HepG2 (cell line): ENCODE measurements at regions not wholly inside any gene's neighbourhood (a gene's known extent, or its start where the extent isn't known, plus 50 kb on each side); places are given as distances from the start of the nearest gene placed in this dataset.

Experiments
- ATAC-seq: fragments of 200-7000 bp; cut with Tn5 transposase; 3 replicates; pipeline ENCODE4 v1.9.1; 2020; ENCODE audit warnings: mild to moderate bottlenecking, moderate library complexity
- BruUV-seq: library from RNA; stranded (reverse); fragments of 400-500 nt; replicated peaks from 2 replicates; lab custom pipeline; 2021; lab: Mats Ljungman, UMichigan
- CTCF ChIA-PET: fragments of 300-600 bp; formaldehyde crosslinking; extraction: SDS; loops from one replicate; lab custom pipeline; 2021; ENCODE audit warnings: low total read pairs, inconsistent platforms, low intra/inter-chr PET ratio; lab: Yijun Ruan, JAX
- POLR2A ChIA-PET: fragments of 350-600 bp; sonication (Branson Sonifier 250); formaldehyde crosslinking; loops from one replicate; lab custom pipeline; 2020; ENCODE audit warnings: antibody characterized with exemption, inconsistent platforms; lab: Yijun Ruan, JAX
- DNase-seq: peaks from one replicate; pipeline ENCODE4 v3.0.0-alpha.2; 2015; ENCODE audit warnings: low spot score
- FAIRE-seq: peaks from 3 replicates; lab custom pipeline; 2011; peaks lifted over from hg19 to GRCh38; lab: Jason Lieb, UNC
- H2AFZ ChIP-seq: one replicate; pipeline ENCODE4 v1.6.1; 2011; ENCODE audit warnings: low read length, inconsistent platforms
- H3K27ac ChIP-seq: fragments of 300-600 bp; 3 replicates; pipeline ENCODE4 v1.8.0; 2011; ENCODE audit warnings: mixed run types, mild to moderate bottlenecking, mixed read lengths, low read length, inconsistent platforms; ENCODE audit not compliant: insufficient read depth; ENCODE audit errors: extremely low read length
- H3K27me3 ChIP-seq, 2 experiments: fragments of 200-600 bp in 1 of 2; 2 replicates in 1 of 2; 3 replicates in 1 of 2; pipeline versions ENCODE4 v1.6.0 to v1.8.0; 2011; ENCODE audit warnings: low read length in 2 of 2, mild to moderate bottlenecking in 2 of 2, moderate library complexity in 2 of 2, inconsistent platforms in 1 of 2; ENCODE audit not compliant: insufficient read depth in 2 of 2, control insufficient read depth in 1 of 2
- H3K36me3 ChIP-seq, 2 experiments: fragments of 200-600 bp in 1 of 2; replicated peaks in 1 of 2; 2 replicates in 1 of 2; 3 replicates in 1 of 2; pipeline versions ENCODE4 v1.5.1 to v1.8.0; 2011; ENCODE audit warnings: low read length in 2 of 2, inconsistent platforms in 1 of 2; ENCODE audit not compliant: insufficient read depth in 2 of 2, control insufficient read depth in 1 of 2
- H3K4me1 ChIP-seq: 2 replicates; pipeline ENCODE4 v1.5.1; 2012; ENCODE audit warnings: low read length, inconsistent platforms; ENCODE audit not compliant: insufficient read depth
- H3K4me2 ChIP-seq: 2 replicates; pipeline ENCODE4 v1.6.0; 2011; ENCODE audit warnings: low read depth, low read length, inconsistent platforms
- H3K4me3 ChIP-seq, 3 experiments: fragments of 200-600 bp in 1 of 3; sonication (generic), shearing (Covaris generic) in 1 of 3; replicated peaks in 1 of 3; 2 replicates each; pipeline ENCODE4 v1.5.1; 2011 to 2016; ENCODE audit warnings: low read length in 3 of 3, inconsistent platforms in 2 of 3, low read depth in 2 of 3, mild to moderate bottlenecking in 2 of 3, control low read depth in 1 of 3, mixed read lengths in 1 of 3; ENCODE audit not compliant: insufficient read depth in 1 of 3
- H3K79me2 ChIP-seq: one replicate; pipeline ENCODE4 v1.6.1; 2011; ENCODE audit warnings: low read length, inconsistent platforms; ENCODE audit not compliant: insufficient read depth
- H3K9ac ChIP-seq: 2 replicates; pipeline ENCODE4 v1.6.0; 2011; ENCODE audit warnings: mild to moderate bottlenecking, low read depth, low read length, inconsistent platforms; ENCODE audit not compliant: insufficient read depth
- H3K9me3 ChIP-seq: 2 replicates; pipeline ENCODE4 v1.5.1; 2012; ENCODE audit warnings: mild to moderate bottlenecking, low read length
- H4K20me1 ChIP-seq: 2 replicates; pipeline ENCODE4 v1.6.0; 2011; ENCODE audit warnings: inconsistent platforms, mild to moderate bottlenecking, low read length, moderate library complexity; ENCODE audit not compliant: insufficient read depth
- EZH2 ChIP-seq: conservative IDR thresholded peaks from 2 replicates; pipeline ENCODE4 v1.6.1; 2012; ENCODE audit warnings: mild to moderate bottlenecking, low read depth, low read length, moderate library complexity
- HES4 ChIP-seq: sonication (generic); formaldehyde crosslinking; IDR thresholded peaks from 2 replicates; pipeline ENCODE4 v1.9.0; 2021; ENCODE audit warnings: mild to moderate bottlenecking, missing genetic modification reagents, borderline replicate concordance
- HOXD1 ChIP-seq: sonication (generic); formaldehyde crosslinking; IDR thresholded peaks from 2 replicates; pipeline ENCODE4 v1.5.0; 2020; ENCODE audit warnings: missing genetic modification reagents
- PRDM4 ChIP-seq: sonication (generic); formaldehyde crosslinking; IDR thresholded peaks from 2 replicates; pipeline ENCODE4 v1.9.0; 2021; ENCODE audit warnings: missing genetic modification reagents, borderline replicate concordance
- RORA ChIP-seq: sonication (generic); formaldehyde crosslinking; IDR thresholded peaks from 2 replicates; pipeline ENCODE4 v1.5.0; 2020; ENCODE audit warnings: mild to moderate bottlenecking, missing genetic modification reagents, moderate library complexity
- SKIL ChIP-seq: sonication (generic); formaldehyde crosslinking; IDR thresholded peaks from 2 replicates; pipeline ENCODE4 v1.8.0; 2022; ENCODE audit warnings: missing genetic modification reagents, mild to moderate bottlenecking, moderate library complexity, borderline replicate concordance
- SP4 ChIP-seq: sonication (generic); formaldehyde crosslinking; IDR thresholded peaks from 2 replicates; pipeline ENCODE4 v1.8.1; 2023; ENCODE audit warnings: mild to moderate bottlenecking, missing genetic modification reagents
- TERF1 ChIP-seq: sonication (generic); formaldehyde crosslinking; IDR thresholded peaks from 2 replicates; pipeline ENCODE4 v1.8.0; 2022; ENCODE audit warnings: mild to moderate bottlenecking, missing genetic modification reagents, moderate library complexity
- WIZ ChIP-seq: sonication (generic); formaldehyde crosslinking; IDR thresholded peaks from 2 replicates; pipeline ENCODE4 v1.5.1; 2020; ENCODE audit warnings: mild to moderate bottlenecking, missing genetic modification reagents
- YY1 ChIP-seq: IDR thresholded peaks from 2 replicates; pipeline ENCODE4 v1.6.1; 2011; ENCODE audit warnings: low read length, low read depth, moderate library complexity, mild to moderate bottlenecking; ENCODE audit not compliant: insufficient read depth, insufficient replicate concordance
- ZNF230 ChIP-seq: sonication (generic); formaldehyde crosslinking; IDR thresholded peaks from 2 replicates; pipeline ENCODE4 v1.4.0; 2020; ENCODE audit warnings: mild to moderate bottlenecking, missing genetic modification reagents
- ZNF251 ChIP-seq: sonication (generic); formaldehyde crosslinking; IDR thresholded peaks from 2 replicates; pipeline ENCODE4 v1.9.0; 2021; ENCODE audit warnings: mild to moderate bottlenecking, missing genetic modification reagents
- ZNF577 ChIP-seq: sonication (generic); formaldehyde crosslinking; IDR thresholded peaks from 2 replicates; pipeline ENCODE4 v1.4.0; 2020; ENCODE audit warnings: mild to moderate bottlenecking, low read depth, missing genetic modification reagents, borderline replicate concordance
- ZNF605 ChIP-seq: sonication (generic); formaldehyde crosslinking; IDR thresholded peaks from 2 replicates; pipeline ENCODE4 v1.8.0; 2022; ENCODE audit warnings: mild to moderate bottlenecking, missing genetic modification reagents
- ZNF674 ChIP-seq: sonication (generic); formaldehyde crosslinking; IDR thresholded peaks from 2 replicates; pipeline ENCODE4 v1.5.0; 2020; ENCODE audit warnings: low read depth, mild to moderate bottlenecking, missing genetic modification reagents
- WGBS: methylation state at CpG from one replicate; pipeline ENCODE4 v1.1.6; 2017; ENCODE audit warnings: low lambda C conversion rate; 5-methylcytosine and 5-hydroxymethylcytosine counted together
- in situ Hi-C: cut with HindIII; loops from 2 replicates; pipeline ENCODE4 v1.10.0; 2017; ENCODE audit warnings: low pct_unique_long_range_greater_than_20kb; ENCODE audit not compliant: extremely low pct_ligation_motif_present
- intact Hi-C: fragments of 100-400 bp; cut with micrococcal nuclease; formaldehyde crosslinking; loops from one replicate; pipeline ENCODE4 v1.10.0; 2022; ENCODE audit not compliant: unreplicated experiment
- TF ChIP-seq, protein P1 (sequence below): sonication (generic); formaldehyde crosslinking; IDR thresholded peaks from 2 replicates; pipeline ENCODE4 v1.4.0; 2020; ENCODE audit warnings: missing genetic modification reagents
- TF ChIP-seq, protein P2 (sequence below): sonication (generic); formaldehyde crosslinking; IDR thresholded peaks from 2 replicates; pipeline ENCODE4 v1.5.0; 2020; ENCODE audit warnings: mild to moderate bottlenecking, missing genetic modification reagents

DNA sequence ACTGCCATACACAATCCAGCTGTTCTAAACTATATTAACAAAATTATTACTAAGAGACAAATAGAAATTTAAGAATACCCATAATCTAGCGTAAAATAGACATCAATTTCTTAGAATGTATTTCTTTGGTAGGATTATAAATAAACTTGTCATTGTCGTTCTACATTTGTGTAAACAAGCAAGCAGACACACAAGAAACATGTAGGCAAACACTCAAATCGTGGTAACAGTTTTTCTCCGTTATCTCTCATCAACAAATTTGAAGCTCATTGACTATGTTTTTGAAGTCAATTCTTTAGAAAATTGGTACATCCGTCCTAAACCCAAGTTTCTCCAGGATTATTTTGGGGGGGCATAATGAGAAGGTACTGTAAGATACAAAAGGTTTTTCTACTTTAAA, 832.2 kb downstream of the DTWD2 start:
- no peak overlapping the region for H3K4me2 ChIP-seq
- CTCF ChIA-PET: no interaction called here
- H3K9me3 ChIP-seq: no peaks in the 10 kb centered on the region
- 2% methylated on average over 5 of the region's 5 CpGs for WGBS
- H2AFZ ChIP-seq: no peak overlapping the region
- POLR2A ChIA-PET: no interaction called here
- ATAC-seq: no peak
- H3K9ac ChIP-seq: no peak overlapping the region
- no peaks in the 10 kb centered on the region for H4K20me1 ChIP-seq
- intact Hi-C loops (no loop called here), in situ Hi-C loops (no loop called here)
- no peak overlapping the region for H3K4me3 ChIP-seq
- H3K4me1 ChIP-seq: no peaks in the 10 kb centered on the region
- no peak for DNase-seq
- no peak overlapping the region for H3K27ac ChIP-seq
- no peak for FAIRE-seq
- no peaks in the 10 kb centered on the region for H3K79me2 ChIP-seq
- BruUV-seq: no TSS peak
- no peaks in the 10 kb centered on the region for H3K27me3 ChIP-seq
- no peaks in the 10 kb centered on the region for H3K36me3 ChIP-seq
- no peak for TF ChIP-seq ZNF674 (CRISPR knock-in tag)
- TF ChIP-seq YY1: no peak
- no peak for TF ChIP-seq HES4 (CRISPR knock-in tag)
- TF ChIP-seq EZH2: no peak
- TF ChIP-seq ZNF251 (CRISPR knock-in tag): no peak
- TF ChIP-seq SP4 (CRISPR knock-in tag): no peak
- TF ChIP-seq, protein P1, sequence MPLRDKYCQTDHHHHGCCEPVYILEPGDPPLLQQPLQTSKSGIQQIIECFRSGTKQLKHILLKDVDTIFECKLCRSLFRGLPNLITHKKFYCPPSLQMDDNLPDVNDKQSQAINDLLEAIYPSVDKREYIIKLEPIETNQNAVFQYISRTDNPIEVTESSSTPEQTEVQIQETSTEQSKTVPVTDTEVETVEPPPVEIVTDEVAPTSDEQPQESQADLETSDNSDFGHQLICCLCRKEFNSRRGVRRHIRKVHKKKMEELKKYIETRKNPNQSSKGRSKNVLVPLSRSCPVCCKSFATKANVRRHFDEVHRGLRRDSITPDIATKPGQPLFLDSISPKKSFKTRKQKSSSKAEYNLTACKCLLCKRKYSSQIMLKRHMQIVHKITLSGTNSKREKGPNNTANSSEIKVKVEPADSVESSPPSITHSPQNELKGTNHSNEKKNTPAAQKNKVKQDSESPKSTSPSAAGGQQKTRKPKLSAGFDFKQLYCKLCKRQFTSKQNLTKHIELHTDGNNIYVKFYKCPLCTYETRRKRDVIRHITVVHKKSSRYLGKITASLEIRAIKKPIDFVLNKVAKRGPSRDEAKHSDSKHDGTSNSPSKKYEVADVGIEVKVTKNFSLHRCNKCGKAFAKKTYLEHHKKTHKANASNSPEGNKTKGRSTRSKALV: no peak
- no peak for TF ChIP-seq WIZ (CRISPR knock-in tag)
- no peak for TF ChIP-seq ZNF577
- TF ChIP-seq, protein P2, sequence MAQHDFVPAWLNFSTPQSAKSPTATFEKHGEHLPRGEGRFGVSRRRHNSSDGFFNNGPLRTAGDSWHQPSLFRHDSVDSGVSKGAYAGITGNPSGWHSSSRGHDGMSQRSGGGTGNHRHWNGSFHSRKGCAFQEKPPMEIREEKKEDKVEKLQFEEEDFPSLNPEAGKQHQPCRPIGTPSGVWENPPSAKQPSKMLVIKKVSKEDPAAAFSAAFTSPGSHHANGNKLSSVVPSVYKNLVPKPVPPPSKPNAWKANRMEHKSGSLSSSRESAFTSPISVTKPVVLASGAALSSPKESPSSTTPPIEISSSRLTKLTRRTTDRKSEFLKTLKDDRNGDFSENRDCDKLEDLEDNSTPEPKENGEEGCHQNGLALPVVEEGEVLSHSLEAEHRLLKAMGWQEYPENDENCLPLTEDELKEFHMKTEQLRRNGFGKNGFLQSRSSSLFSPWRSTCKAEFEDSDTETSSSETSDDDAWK: no peak
- no peak for TF ChIP-seq SKIL (CRISPR knock-in tag)
- TF ChIP-seq TERF1 (CRISPR knock-in tag): no peak
- TF ChIP-seq HOXD1 (CRISPR knock-in tag): no peak
- no peak for TF ChIP-seq ZNF605 (CRISPR knock-in tag)
- TF ChIP-seq RORA (CRISPR knock-in tag): no peak
- no peak for TF ChIP-seq ZNF230
- no peak for TF ChIP-seq PRDM4 (CRISPR knock-in tag)
